Heart left ventricle (tissue), 16 donors: ENCODE measurements at regions not wholly inside any gene's neighbourhood (a gene's known extent, or its start where the extent isn't known, plus 50 kb on each side); places are given as distances from the start of the nearest gene placed in this dataset.

Source experiments
- ATAC-seq, 4 donors: fragments of 200-7000 bp; cut with Tn5 transposase; one replicate each; pipeline ENCODE4 v1.9.1; 2020 to 2022; ENCODE audit warnings: moderate library complexity in 4 of 4, mild to moderate bottlenecking in 3 of 4, moderate number of reproducible peaks in 1 of 4
- DNase-seq, 5 donors: peaks; one replicate each; pipeline ENCODE4 v3.0.0-alpha.2; 2020
- H3K27ac ChIP-seq, 12 donors: fragments of 200-600 bp; sonication (generic) in 4 of 12; one replicate each; pipeline versions ENCODE4 v1.5.0 to v1.8.0; 2016 to 2022; ENCODE audit warnings: mild to moderate bottlenecking in 2 of 12
- H3K27me3 ChIP-seq, 9 donors: fragments of 200-600 bp; sonication (generic) in 2 of 9; one replicate each; pipeline versions ENCODE4 v1.5.1 to v1.8.0; 2016 to 2022; ENCODE audit warnings: mild to moderate bottlenecking in 3 of 9
- H3K36me3 ChIP-seq, 9 donors: fragments of 200-600 bp; sonication (generic) in 2 of 9; one replicate each; pipeline versions ENCODE4 v1.5.0 to v1.8.0; 2018 to 2022; ENCODE audit warnings: mild to moderate bottlenecking in 2 of 9
- H3K4me1 ChIP-seq, 12 donors: fragments of 200-600 bp; sonication (generic) in 4 of 12; one replicate each; pipeline versions ENCODE4 v1.5.0 to v1.8.0; 2016 to 2022; ENCODE audit warnings: mild to moderate bottlenecking in 3 of 12
- H3K4me3 ChIP-seq, 12 donors: fragments of 200-600 bp; sonication (generic) in 4 of 12; one replicate each; pipeline versions ENCODE4 v1.5.0 to v1.8.0; 2017 to 2022; ENCODE audit warnings: mild to moderate bottlenecking in 9 of 12, moderate library complexity in 4 of 12
- H3K9me3 ChIP-seq, 12 donors: fragments of 200-600 bp; sonication (generic) in 4 of 12; one replicate each; pipeline versions ENCODE4 v1.5.0 to v1.8.0; 2016 to 2022; ENCODE audit warnings: mild to moderate bottlenecking in 1 of 12
- POLR2A ChIP-seq, 2 donors: fragments of 450-650 bp; IDR thresholded peaks; one replicate each; pipeline ENCODE4 v1.6.1; 2017; ENCODE audit warnings: antibody characterized with exemption in 2 of 2, mild to moderate bottlenecking in 2 of 2, moderate library complexity in 2 of 2
- WGBS, 4 donors: extraction: QIAGEN DNeasy Blood & Tissue Kit in 2 of 4; methylation state at CpG; one replicate each; pipeline versions ENCODE4 v1.1.5 to v1.1.7; 2013 to 2018; 5-methylcytosine and 5-hydroxymethylcytosine counted together
- intact Hi-C, 10 donors: fragments of 100-400 bp; cut with DNase I; formaldehyde crosslinking; loops; one replicate each; pipeline versions ENCODE4 v1.11.1 to v1.14.2; 2022
- TF ChIP-seq, protein P1 (sequence below), 12 donors: fragments of 200-600 bp; sonication (generic) in 4 of 12; IDR thresholded peaks; one replicate each; pipeline versions ENCODE4 v1.5.0 to v1.8.0; 2018 to 2022; ENCODE audit warnings: antibody characterized with exemption in 12 of 12, mild to moderate bottlenecking in 5 of 12
- donor health status: ischemic (EF 13 %, LVEDD 7.1; RV severe dilation, severe dysfunction).
- donor health status: healthy with polysubstance abuse.
- donor health status: DM: no; HTN: yes; CAD: no.
- donor health status: DM: no; HTN: no; CAD: no.
- donor health status: ischemic (EF 25% LVEDD 6.9; RV normal size, moderate dysfunction).
- donor health status: ischemic (EF 25% LVEDD 5.7; RV mildly dilated, moderate dysfunction).
- donor health status: healthy.
- donor health status: DM: yes; HTN: yes; CAD: no.
- donor health status: ischemic (EF 35%, LVEDD 5.7; RV mildly dilated, moderate dysfunction).
- donor health status: nonischemic (EF 11% LVEDD 7.7; RV severe dilation, severe dysfunction).
- donor health status: DM: yes; HTN: yes; CAD: no.
- donor health status: PGD.
- donor health status: ischemic (EF 29% LVEDD 5.4; RV normal size, mild dysfunction).
- donor health status: nonischemic (EF 23%, LVEDD 6.1; RV moderate dilation, normal function).

DNA sequence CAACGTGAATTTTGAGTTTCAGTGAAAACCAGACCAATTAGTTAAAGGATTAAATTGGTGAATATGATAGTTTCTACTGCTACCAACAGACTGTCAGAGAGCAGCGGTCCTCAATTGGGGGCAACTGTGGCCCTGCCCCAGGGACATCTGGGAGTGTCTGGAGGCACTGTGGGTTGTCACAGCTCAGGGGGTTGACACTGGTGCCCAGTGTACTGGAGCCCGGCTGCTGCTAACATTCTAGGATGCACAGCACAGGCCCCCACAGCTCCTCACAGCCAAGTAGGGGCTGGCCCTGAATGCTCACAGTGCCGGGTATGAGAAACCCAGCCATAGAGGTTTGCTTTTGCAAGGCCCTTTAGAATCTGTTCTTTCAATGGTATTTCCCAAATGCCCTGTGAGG, 84.1 kb upstream of the CXCL12 start:
- no peak overlapping the region for H3K27ac ChIP-seq
- DNase-seq (no peak), ATAC-seq (no peak)
- peaks cover 0 to 16% (median 0%) of the 10 kb centered on the region in 9 donors for H3K27me3 ChIP-seq
- H3K9me3 ChIP-seq = no peaks in the 10 kb centered on the region
- intact Hi-C loops = no loop called here
- H3K36me3 ChIP-seq = no peaks in the 10 kb centered on the region
- WGBS, 4 donors = 66 to 83% (median 79%) methylated on average over 4 of the region's 4 CpGs
- no peak for TF ChIP-seq POLR2A (IDR thresholded peaks at IDR 0.05)
- TF ChIP-seq, protein P1, sequence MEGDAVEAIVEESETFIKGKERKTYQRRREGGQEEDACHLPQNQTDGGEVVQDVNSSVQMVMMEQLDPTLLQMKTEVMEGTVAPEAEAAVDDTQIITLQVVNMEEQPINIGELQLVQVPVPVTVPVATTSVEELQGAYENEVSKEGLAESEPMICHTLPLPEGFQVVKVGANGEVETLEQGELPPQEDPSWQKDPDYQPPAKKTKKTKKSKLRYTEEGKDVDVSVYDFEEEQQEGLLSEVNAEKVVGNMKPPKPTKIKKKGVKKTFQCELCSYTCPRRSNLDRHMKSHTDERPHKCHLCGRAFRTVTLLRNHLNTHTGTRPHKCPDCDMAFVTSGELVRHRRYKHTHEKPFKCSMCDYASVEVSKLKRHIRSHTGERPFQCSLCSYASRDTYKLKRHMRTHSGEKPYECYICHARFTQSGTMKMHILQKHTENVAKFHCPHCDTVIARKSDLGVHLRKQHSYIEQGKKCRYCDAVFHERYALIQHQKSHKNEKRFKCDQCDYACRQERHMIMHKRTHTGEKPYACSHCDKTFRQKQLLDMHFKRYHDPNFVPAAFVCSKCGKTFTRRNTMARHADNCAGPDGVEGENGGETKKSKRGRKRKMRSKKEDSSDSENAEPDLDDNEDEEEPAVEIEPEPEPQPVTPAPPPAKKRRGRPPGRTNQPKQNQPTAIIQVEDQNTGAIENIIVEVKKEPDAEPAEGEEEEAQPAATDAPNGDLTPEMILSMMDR (IDR thresholded peaks at IDR 0.05) = no peak
- H3K4me1 ChIP-seq = peaks cover 0 to 2% (median 0%) of the 10 kb centered on the region in 12 donors
- no peak overlapping the region for H3K4me3 ChIP-seq

DNA sequence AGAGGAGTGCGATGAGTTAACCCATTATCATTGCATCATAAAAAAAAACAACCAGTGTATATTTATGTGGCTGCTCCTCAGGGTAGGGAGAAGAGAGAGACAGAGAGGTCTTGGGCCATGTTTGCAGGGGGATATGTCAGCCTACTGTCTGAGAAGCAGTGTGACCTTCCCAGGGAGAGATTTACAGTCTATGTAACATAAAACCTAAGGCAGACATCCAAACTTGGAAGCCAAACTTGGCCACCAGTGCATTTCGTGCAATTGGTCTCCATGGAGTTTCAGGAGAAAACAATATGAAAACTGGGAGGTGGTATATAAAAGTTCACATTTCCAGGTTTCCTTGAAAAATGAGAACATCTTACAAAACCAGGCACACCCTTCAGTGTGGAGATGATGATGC, 85.9 kb upstream of the CXCL12 start:
- Histone ChIP-seq H3K27ac (no peak overlapping the region), H3K4me3 (no peak overlapping the region), H3K27me3 (peaks cover 0 to 16% (median 0%) of the 10 kb centered on the region in 9 donors), H3K4me1 (no peaks in the 10 kb centered on the region), H3K36me3 (no peaks in the 10 kb centered on the region), H3K9me3 (no peaks in the 10 kb centered on the region)
- ATAC-seq = no peak
- WGBS, 4 donors = 84 to 91% (median 87%) methylated on average over 2 of the region's 2 CpGs
- no peak for DNase-seq
- intact Hi-C loops = no loop called here
- TF ChIP-seq, protein P1 (IDR thresholded peaks at IDR 0.05) = no peak
- TF ChIP-seq POLR2A (IDR thresholded peaks at IDR 0.05) = no peak

DNA sequence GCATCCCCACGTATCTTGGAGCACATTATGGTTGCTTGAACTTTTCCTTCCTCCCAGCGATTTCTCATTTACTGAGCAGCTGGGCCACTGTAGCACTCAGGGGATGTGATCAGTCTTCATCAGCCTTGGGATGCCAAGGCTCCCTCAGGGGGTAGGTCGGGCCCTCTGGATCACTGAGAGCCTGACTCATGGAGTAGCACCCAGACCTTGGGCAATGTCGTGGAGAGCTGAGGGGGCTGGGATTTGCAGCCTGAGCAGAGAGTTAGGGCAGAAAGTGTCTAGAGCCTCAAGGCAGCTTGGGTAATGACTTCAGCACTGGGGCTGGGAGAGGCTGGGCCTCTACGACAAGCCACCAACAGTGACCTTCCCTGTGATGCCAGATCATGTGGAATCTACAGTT, 86.5 kb upstream of the CXCL12 start:
- H3K4me1 ChIP-seq = peaks cover 0 to 5% (median 0%) of the 10 kb centered on the region in 12 donors
- intact Hi-C loops = no loop called here
- no peak for DNase-seq
- no peak overlapping the region for H3K4me3 ChIP-seq
- WGBS, 4 donors = 83 to 94% (median 89%) methylated on average over 5 of the region's 5 CpGs
- TF ChIP-seq, protein P1 (IDR thresholded peaks at IDR 0.05) = no peak
- no peak for TF ChIP-seq POLR2A (IDR thresholded peaks at IDR 0.05)
- H3K9me3 ChIP-seq = no peaks in the 10 kb centered on the region
- no peaks in the 10 kb centered on the region for H3K36me3 ChIP-seq
- H3K27ac ChIP-seq = no peak overlapping the region
- peak in 1 of 4 donors; percentile 12 for ATAC-seq
- H3K27me3 ChIP-seq = peaks cover 0 to 16% (median 0%) of the 10 kb centered on the region in 9 donors

DNA sequence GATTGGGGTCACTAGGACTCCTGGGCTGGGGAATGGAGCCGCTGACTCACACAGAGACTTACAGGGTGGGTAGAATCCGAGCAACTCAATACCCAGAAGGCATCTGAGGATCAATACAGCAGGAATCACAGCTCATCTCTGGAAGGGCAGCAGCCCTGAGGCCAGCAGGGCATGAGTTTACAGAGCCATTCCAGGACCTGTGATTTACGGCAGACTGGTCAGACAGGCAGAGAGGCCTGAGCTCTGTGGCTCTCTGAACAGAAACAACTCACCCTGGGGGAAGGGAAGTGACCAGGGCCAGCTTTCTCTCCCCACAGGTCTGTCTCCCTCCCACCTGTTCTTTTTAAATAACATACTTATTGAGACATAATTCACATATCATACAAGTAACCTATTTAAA, 88.2 kb upstream of the CXCL12 start:
- TF ChIP-seq, protein P1 (IDR thresholded peaks at IDR 0.05) = no peak
- TF ChIP-seq POLR2A (IDR thresholded peaks at IDR 0.05) = no peak
- intact Hi-C loops = no loop called here
- H3K9me3 ChIP-seq = no peaks in the 10 kb centered on the region
- no peak overlapping the region for H3K4me3 ChIP-seq
- H3K4me1 ChIP-seq = peaks cover 0 to 22% (median 7%) of the 10 kb centered on the region in 12 donors
- no peak for DNase-seq
- peaks cover 0 to 13% (median 0%) of the 10 kb centered on the region in 9 donors for H3K27me3 ChIP-seq
- no peak for ATAC-seq
- H3K36me3 ChIP-seq = no peaks in the 10 kb centered on the region
- H3K27ac ChIP-seq = no peak overlapping the region
- 92 to 96% (median 95%) methylated on average over 3 of the region's 3 CpGs for WGBS, 4 donors
